ENCODE measurements at regions not wholly inside any gene's neighbourhood (a gene's known extent, or its start where the extent isn't known, plus 50 kb on each side); places are given as distances from the start of the nearest gene placed in this dataset.
A peak's percentile ranks its signal among the peaks of the same experiment; 100 is the strongest.

- TF ChIP-seq POLR2AphosphoS5 (IDR thresholded peaks at IDR 0.05; ENCODE audit: low read depth, low read length) (peak; percentile 68), CTCF (IDR thresholded peaks at IDR 0.05) (peak; percentile 29)
These were observed 150.1 kb upstream of the FGGY start for GRCh38 chr1:59146651-59147358.
